HepG2 (cell line): ENCODE measurements at regions not wholly inside any gene's neighbourhood (a gene's known extent, or its start where the extent isn't known, plus 50 kb on each side); places are given as distances from the start of the nearest gene placed in this dataset.

Experiments
- ARID2 ChIP-seq: sonication (generic); formaldehyde crosslinking; IDR thresholded peaks from 2 replicates; pipeline ENCODE4 v1.8.1; 2022; ENCODE audit warnings: mild to moderate bottlenecking, missing genetic modification reagents, borderline replicate concordance
- ARNT ChIP-seq: fragments of 450-650 bp; IDR thresholded peaks from 2 replicates; pipeline ENCODE4 v1.6.1; 2017
- ATF3 ChIP-seq: sonication (generic); formaldehyde crosslinking; IDR thresholded peaks from 2 replicates; pipeline ENCODE4 v1.4.0; 2020; ENCODE audit warnings: missing genetic modification reagents
- BCLAF1 ChIP-seq: fragments of 450-650 bp; IDR thresholded peaks from 2 replicates; pipeline ENCODE4 v1.6.1; 2017; ENCODE audit warnings: mild to moderate bottlenecking
- CEBPZ ChIP-seq: IDR thresholded peaks from 2 replicates; pipeline ENCODE4 v1.6.1; 2012; ENCODE audit warnings: low read length, improper control_type of control experiment
- ELF4 ChIP-seq: sonication (generic); formaldehyde crosslinking; IDR thresholded peaks from 2 replicates; pipeline ENCODE4 v1.5.0; 2020; ENCODE audit warnings: missing genetic modification reagents, mild to moderate bottlenecking, moderate library complexity, borderline replicate concordance
- NFIC ChIP-seq: IDR thresholded peaks from 2 replicates; pipeline ENCODE4 v1.6.1; 2012; ENCODE audit warnings: mild to moderate bottlenecking, low read length, inconsistent platforms
- NFYB ChIP-seq: sonication (generic); formaldehyde crosslinking; IDR thresholded peaks from 2 replicates; pipeline ENCODE4 v1.4.0; 2020; ENCODE audit warnings: missing genetic modification reagents
- TEAD2 ChIP-seq: sonication (generic); formaldehyde crosslinking; IDR thresholded peaks from 2 replicates; pipeline ENCODE4 v1.9.0; 2021; ENCODE audit warnings: missing genetic modification reagents
- ZNF18 ChIP-seq: sonication (generic); formaldehyde crosslinking; IDR thresholded peaks from 2 replicates; pipeline ENCODE4 v1.8.0; 2022; ENCODE audit warnings: mild to moderate bottlenecking, missing genetic modification reagents; ENCODE audit not compliant: insufficient replicate concordance
- ZNF263 ChIP-seq: sonication (generic); formaldehyde crosslinking; IDR thresholded peaks from 2 replicates; pipeline ENCODE4 v1.4.0; 2020; ENCODE audit warnings: missing genetic modification reagents
- ZNF275 ChIP-seq: sonication (generic); formaldehyde crosslinking; IDR thresholded peaks from 2 replicates; pipeline ENCODE4 v1.8.0; 2022; ENCODE audit warnings: missing genetic modification reagents, mild to moderate bottlenecking, inconsistent platforms, borderline replicate concordance
- ZNF496 ChIP-seq: sonication (generic); formaldehyde crosslinking; IDR thresholded peaks from 2 replicates; pipeline ENCODE4 v1.8.1; 2023; ENCODE audit warnings: mild to moderate bottlenecking, moderate library complexity, missing genetic modification reagents; ENCODE audit not compliant: insufficient replicate concordance
- ZNF562 ChIP-seq: sonication (generic); formaldehyde crosslinking; IDR thresholded peaks from 2 replicates; pipeline ENCODE4 v1.8.0; 2022; ENCODE audit warnings: missing genetic modification reagents, borderline replicate concordance

- TF ChIP-seq TEAD2 (CRISPR knock-in tag) (no peak), BCLAF1 (no peak), ZNF263 (CRISPR knock-in tag) (no peak), ATF3 (CRISPR knock-in tag) (no peak), ZNF275 (CRISPR knock-in tag) (no peak), ZNF18 (CRISPR knock-in tag) (no peak), NFIC (no peak), ELF4 (no peak), ARID2 (CRISPR knock-in tag) (no peak), CEBPZ (no peak), ARNT (no peak), ZNF496 (CRISPR knock-in tag) (no peak), ZNF562 (CRISPR knock-in tag) (no peak), NFYB (CRISPR knock-in tag) (no peak)
Measured at GRCh38 chr21:27565364-27565763, 598.5 kb upstream of the ADAMTS5 start.
